ENCODE measurements at regions not wholly inside any gene's neighbourhood (a gene's known extent, or its start where the extent isn't known, plus 50 kb on each side); places are given as distances from the start of the nearest gene placed in this dataset.

GRCh38 chr14:45916340-45916953 is 663.4 kb upstream of the MIS18BP1 start:
- DNase-seq (ENCODE audit: low read depth) (no peak), FAIRE-seq (no peak)
- no peaks in the 10 kb centered on the region for H3K4me1 Mint-ChIP-seq (ENCODE audit: low read depth, unreplicated experiment)
- no peaks in the 10 kb centered on the region for H3K4me1 ChIP-seq (ENCODE audit: insufficient read depth, low read length)
- no peak overlapping the region for H2AFZ ChIP-seq (ENCODE audit: low read depth, low read length)
- H3K4me3 Mint-ChIP-seq (ENCODE audit: unreplicated experiment): no peak overlapping the region
- no peaks in the 10 kb centered on the region for H4K20me1 ChIP-seq (ENCODE audit: insufficient read depth, low read length)
- H3K9me3 ChIP-seq (ENCODE audit: insufficient read depth, low read depth, low read length): peaks cover 2% of the 10 kb centered on the region
- H3K27me3 Mint-ChIP-seq (ENCODE audit: low read depth, unreplicated experiment): no peaks in the 10 kb centered on the region
- no peak overlapping the region for H3K4me3 ChIP-seq (ENCODE audit: insufficient read depth, low read depth, low read length)
- no peaks in the 10 kb centered on the region for H3K36me3 ChIP-seq (ENCODE audit: insufficient read depth, low read length)
- no peaks in the 10 kb centered on the region for H3K9me3 Mint-ChIP-seq (ENCODE audit: unreplicated experiment)
- H3K4me2 ChIP-seq (ENCODE audit: low read length): no peak overlapping the region
- no peaks in the 10 kb centered on the region for H3K79me2 ChIP-seq (ENCODE audit: insufficient read depth, low read length)
- no peak overlapping the region for H3K9ac ChIP-seq (ENCODE audit: low read length)
- no peaks in the 10 kb centered on the region for H3K27me3 ChIP-seq (ENCODE audit: insufficient read depth, low read length)
- TF ChIP-seq EZH2 (IDR thresholded peaks at IDR 0.05; ENCODE audit: insufficient read depth, low read length) (no peak), CTCF (IDR thresholded peaks at IDR 0.05; ENCODE audit: insufficient read depth, low read depth, low read length) (no peak)
- no peaks in the 10 kb centered on the region for H3K36me3 Mint-ChIP-seq (ENCODE audit: low read depth, unreplicated experiment)
- H3K27ac ChIP-seq (ENCODE audit: low read depth, low read length): no peak overlapping the region
- H3K27ac Mint-ChIP-seq (ENCODE audit: unreplicated experiment): no peak overlapping the region

GRCh38 chr14:45907782-45908181 is 654.8 kb upstream of the MIS18BP1 start:
- no peaks in the 10 kb centered on the region for H3K36me3 ChIP-seq (ENCODE audit: insufficient read depth, low read length)
- Mint-ChIP-seq H3K36me3 (ENCODE audit: low read depth, unreplicated experiment) (no peaks in the 10 kb centered on the region), H3K27me3 (ENCODE audit: low read depth, unreplicated experiment) (no peaks in the 10 kb centered on the region), H3K4me1 (ENCODE audit: low read depth, unreplicated experiment) (peaks cover 8% of the 10 kb centered on the region), H3K9me3 (ENCODE audit: unreplicated experiment) (no peaks in the 10 kb centered on the region), H3K4me3 (ENCODE audit: unreplicated experiment) (no peak overlapping the region), H3K27ac (ENCODE audit: unreplicated experiment) (no peak overlapping the region)
- no peak for TF ChIP-seq EZH2 (IDR thresholded peaks at IDR 0.05; ENCODE audit: insufficient read depth, low read length)
- no peak for TF ChIP-seq CTCF (IDR thresholded peaks at IDR 0.05; ENCODE audit: insufficient read depth, low read depth, low read length)
- no peaks in the 10 kb centered on the region for H3K9me3 ChIP-seq (ENCODE audit: insufficient read depth, low read depth, low read length)
- no peak overlapping the region for H3K27ac ChIP-seq (ENCODE audit: low read depth, low read length)
- H3K4me3 ChIP-seq (ENCODE audit: insufficient read depth, low read depth, low read length): no peak overlapping the region
- no peak overlapping the region for H3K4me2 ChIP-seq (ENCODE audit: low read length)
- no peak for FAIRE-seq
- DNase-seq (ENCODE audit: low read depth): no peak
- no peaks in the 10 kb centered on the region for H3K4me1 ChIP-seq (ENCODE audit: insufficient read depth, low read length)
- H3K27me3 ChIP-seq (ENCODE audit: insufficient read depth, low read length): no peaks in the 10 kb centered on the region
- no peak overlapping the region for H2AFZ ChIP-seq (ENCODE audit: low read depth, low read length)
- no peaks in the 10 kb centered on the region for H4K20me1 ChIP-seq (ENCODE audit: insufficient read depth, low read length)
- no peak overlapping the region for H3K9ac ChIP-seq (ENCODE audit: low read length)
- no peaks in the 10 kb centered on the region for H3K79me2 ChIP-seq (ENCODE audit: insufficient read depth, low read length)

- Mint-ChIP-seq H3K4me3 (ENCODE audit: unreplicated experiment) (no peak overlapping the region), H3K9me3 (ENCODE audit: unreplicated experiment) (no peaks in the 10 kb centered on the region), H3K27me3 (ENCODE audit: low read depth, unreplicated experiment) (no peaks in the 10 kb centered on the region), H3K36me3 (ENCODE audit: low read depth, unreplicated experiment) (no peaks in the 10 kb centered on the region), H3K4me1 (ENCODE audit: low read depth, unreplicated experiment) (peaks cover 8% of the 10 kb centered on the region), H3K27ac (ENCODE audit: unreplicated experiment) (no peak overlapping the region)
- H3K4me1 ChIP-seq (ENCODE audit: insufficient read depth, low read length): no peaks in the 10 kb centered on the region
- H3K36me3 ChIP-seq (ENCODE audit: insufficient read depth, low read length): no peaks in the 10 kb centered on the region
- H3K27ac ChIP-seq (ENCODE audit: low read depth, low read length): no peak overlapping the region
- H3K4me3 ChIP-seq (ENCODE audit: insufficient read depth, low read depth, low read length): no peak overlapping the region
- DNase-seq (ENCODE audit: low read depth) (no peak), FAIRE-seq (no peak)
- no peak overlapping the region for H3K4me2 ChIP-seq (ENCODE audit: low read length)
- H3K79me2 ChIP-seq (ENCODE audit: insufficient read depth, low read length): no peaks in the 10 kb centered on the region
- no peak overlapping the region for H3K9ac ChIP-seq (ENCODE audit: low read length)
- no peaks in the 10 kb centered on the region for H3K9me3 ChIP-seq (ENCODE audit: insufficient read depth, low read depth, low read length)
- H2AFZ ChIP-seq (ENCODE audit: low read depth, low read length): no peak overlapping the region
- TF ChIP-seq EZH2 (IDR thresholded peaks at IDR 0.05; ENCODE audit: insufficient read depth, low read length): no peak
- no peak for TF ChIP-seq CTCF (IDR thresholded peaks at IDR 0.05; ENCODE audit: insufficient read depth, low read depth, low read length)
- no peaks in the 10 kb centered on the region for H3K27me3 ChIP-seq (ENCODE audit: insufficient read depth, low read length)
- no peaks in the 10 kb centered on the region for H4K20me1 ChIP-seq (ENCODE audit: insufficient read depth, low read length)
Measured at GRCh38 chr14:45906257-45906656, 653.3 kb upstream of the MIS18BP1 start.
